HG03060 (cell line): ENCODE measurements at regions not wholly inside any gene's neighbourhood (a gene's known extent, or its start where the extent isn't known, plus 50 kb on each side); places are given as distances from the start of the nearest gene placed in this dataset.

Experiments used
- ATAC-seq: cut with Tn5 transposase; IDR thresholded peaks from one replicate; pipeline ENCODE4 v1.9.1; 2021; ENCODE audit warnings: low read depth, moderate number of reproducible peaks; ENCODE audit not compliant: unreplicated experiment

DNA sequence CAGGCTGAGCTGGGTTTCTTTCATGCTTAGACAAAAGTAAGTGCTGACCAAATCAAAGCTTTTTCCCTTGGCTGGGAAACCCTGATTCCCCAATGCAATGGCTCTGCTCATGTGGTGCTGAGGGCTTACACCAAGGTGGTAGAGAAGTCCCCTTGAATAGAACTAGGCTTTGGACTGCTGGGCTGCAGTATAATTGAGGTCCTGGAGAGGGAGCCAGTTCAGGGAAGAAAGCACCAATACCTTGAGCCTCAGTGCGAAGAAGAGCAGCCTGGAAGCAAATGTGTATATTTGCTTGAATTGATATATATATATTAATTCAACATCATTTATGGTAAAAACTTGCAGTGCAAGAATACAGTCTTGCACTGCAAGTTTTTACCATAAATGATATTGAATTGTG lies 391.1 kb downstream of the RPS24 start:
- no peak for ATAC-seq

DNA sequence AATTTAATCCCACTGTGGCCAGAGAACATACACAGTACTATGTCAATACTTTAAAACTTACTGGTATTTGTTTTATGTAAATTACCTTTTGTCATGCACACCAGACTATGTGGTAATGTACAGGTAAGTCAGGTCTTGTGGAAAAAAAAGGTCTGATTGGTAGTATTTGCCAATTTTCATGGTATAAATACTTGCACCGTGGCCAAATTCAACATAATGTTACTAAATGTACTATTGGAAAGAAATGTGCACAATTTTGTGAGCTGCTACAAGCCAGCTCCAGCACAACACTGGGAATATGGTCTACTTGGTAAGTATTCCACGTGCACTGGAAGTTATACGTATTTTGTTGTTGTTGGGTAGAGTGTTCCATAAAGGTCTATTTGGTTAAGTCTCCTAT lies 392.5 kb downstream of the RPS24 start:
- no peak for ATAC-seq

- ATAC-seq: no peak
Observed at GRCh38 chr10:78427497-78428031, 393.9 kb downstream of the RPS24 start.

GRCh38 chr10:78428579-78428978 lies 394.9 kb downstream of the RPS24 start:
- no peak for ATAC-seq

DNA sequence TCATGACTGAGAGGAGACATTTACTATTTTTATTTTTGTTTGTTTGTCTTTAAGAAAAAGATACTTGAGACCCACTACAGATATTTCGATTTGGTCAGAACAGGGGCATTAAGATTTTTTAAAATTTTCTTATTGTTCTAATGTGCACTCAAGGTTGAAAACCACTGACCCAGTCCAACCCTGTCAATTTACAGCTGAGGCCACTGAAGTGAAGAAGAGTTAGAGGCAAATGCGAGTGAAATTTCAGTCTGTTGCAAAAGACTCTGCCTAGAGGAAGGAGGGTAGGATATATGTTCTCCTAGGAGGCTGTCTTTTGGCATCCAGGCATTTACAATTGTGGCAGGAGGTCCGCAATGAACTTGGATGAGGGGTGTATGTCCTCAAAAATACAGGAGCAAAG lies 396.3 kb downstream of the RPS24 start:
- no peak for ATAC-seq

DNA sequence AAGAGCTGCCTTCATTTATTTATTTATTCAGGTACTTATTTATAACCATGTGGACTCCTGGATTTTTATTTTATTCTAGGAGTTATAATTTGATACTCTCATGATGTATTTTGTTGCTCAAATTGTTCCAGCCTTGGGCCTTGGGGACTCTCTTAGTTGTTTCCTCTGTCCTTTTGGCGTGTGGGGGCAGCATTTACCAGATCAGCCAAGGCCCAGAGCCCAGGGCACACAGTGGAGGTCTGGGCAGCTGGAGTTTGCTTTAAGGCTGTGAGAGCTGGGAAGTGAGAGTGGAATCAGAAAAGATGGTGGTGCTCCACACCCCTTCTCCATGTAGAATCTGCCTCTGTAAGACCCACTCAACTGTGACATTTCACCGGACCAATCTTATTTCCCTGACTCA lies 398.9 kb downstream of the RPS24 start:
- ATAC-seq: no peak

DNA sequence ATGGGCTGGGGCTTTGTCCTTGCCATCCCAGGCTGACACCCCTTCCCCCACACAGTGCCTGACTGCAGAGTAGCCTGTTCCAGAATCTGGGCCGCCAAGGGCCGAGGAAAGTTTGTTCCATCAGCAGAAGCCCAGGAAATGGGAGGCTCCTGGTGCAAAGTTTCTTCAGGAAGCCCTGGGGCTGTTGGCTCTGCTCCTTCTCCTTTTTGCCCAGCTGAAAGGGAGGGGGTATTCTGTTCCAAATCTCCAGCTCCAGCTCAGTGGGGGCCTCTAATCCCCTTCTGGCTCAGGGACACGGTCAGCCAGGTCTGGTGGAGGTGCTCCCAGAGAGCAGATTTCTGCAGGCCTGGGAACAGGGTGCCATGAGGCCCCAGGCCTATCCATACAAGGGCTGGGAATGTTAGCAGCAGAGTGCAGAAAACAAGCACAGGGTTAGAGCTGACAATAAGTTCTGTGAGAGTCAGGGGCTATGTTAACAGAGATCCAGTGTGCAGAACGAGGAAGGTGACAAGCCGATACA lies 399.5 kb downstream of the RPS24 start:
- ATAC-seq: no peak

DNA sequence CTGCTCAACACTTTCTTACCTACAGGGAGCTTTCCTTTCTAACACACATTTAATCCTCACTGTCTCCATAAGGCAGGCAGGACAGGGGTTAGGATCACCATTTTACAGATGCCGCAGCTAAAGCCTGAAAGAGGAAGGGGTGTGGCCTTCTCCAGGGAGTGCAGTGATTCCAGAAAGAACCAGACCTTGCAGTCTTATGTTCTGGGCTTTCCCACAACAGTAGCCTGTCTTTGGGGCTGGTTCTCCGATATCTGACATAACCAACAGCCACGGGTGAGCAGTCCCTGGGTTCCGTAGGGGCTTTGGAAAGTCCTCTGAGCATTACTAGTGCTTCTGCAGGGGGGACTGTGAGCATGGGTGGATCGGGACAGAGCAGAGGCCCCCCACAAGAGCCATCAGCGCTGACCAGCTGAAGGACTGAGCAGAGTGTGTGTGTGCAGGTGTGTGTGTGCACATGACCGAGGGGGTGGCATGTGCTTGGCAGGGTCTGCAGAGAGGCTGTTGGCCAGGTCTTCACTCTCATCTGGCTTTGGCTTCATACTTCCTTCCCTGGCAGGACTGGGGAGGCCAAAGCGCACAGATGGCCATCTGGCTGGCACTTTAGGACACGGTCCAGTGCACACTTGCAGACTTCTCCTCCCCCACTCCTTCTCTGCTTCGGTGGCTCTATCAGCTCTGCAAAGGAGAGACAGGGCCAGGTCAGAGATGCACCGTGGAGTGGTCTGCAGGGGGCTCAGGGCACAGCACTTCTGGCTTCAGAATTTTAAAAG lies 400.3 kb downstream of the RPS24 start:
- ATAC-seq: no peak

- ATAC-seq: no peak
Observed at GRCh38 chr10:78434886-78435285, 401.2 kb downstream of the RPS24 start.

DNA sequence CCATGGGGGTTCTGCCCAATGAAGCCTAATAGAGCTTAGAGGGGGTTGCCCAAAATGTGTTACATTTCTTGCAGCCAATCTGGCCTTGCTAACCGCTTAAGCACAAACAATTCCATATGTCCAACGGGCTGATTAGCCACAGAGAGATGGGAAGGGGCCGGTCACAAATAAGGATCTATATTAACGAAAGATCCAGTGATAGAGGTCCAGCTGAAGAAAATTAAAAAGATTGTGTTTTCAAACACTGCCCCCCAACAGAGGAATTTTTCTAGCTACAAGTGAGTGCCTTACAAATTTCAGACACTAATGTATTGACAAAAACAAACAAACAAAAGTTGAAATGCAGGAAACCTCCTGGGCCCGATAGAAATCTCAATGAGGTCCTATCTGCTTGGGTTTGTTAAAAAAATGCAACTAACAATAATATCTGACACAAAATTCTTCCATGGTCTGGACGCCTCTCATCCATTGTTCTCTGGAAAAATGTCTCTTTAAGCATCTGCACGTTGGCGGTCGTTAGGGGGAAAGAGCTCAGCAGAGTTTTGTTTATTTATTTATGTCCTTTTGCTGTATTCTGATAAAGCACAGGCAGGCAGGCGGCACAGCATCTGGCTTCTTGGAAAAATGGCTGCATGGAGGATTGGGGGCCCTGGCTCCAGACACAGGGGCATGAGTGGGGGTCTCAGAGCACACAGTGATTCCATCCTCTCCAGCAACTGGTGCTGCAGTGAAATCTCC lies 402.0 kb downstream of the RPS24 start:
- ATAC-seq: no peak

DNA sequence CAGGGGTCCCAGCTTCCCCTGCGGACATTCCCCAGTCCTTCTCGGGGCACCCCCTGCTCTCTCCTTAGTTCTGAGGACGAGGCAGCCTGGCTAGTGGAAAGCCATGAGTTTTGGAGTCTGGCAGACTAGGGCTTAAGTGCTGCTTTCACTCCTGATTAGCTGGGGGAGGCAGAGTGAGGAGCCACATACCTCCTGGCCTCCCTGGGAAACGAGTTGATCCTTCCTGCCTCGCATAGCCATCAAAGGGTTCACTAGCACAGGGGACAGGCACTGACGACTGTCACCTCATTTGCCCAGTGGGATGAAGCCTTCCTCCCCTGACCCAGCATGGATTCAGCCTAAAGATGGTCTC lies 402.5 kb downstream of the RPS24 start:
- no peak for ATAC-seq

- no peak for ATAC-seq
Observed at GRCh38 chr10:78436706-78437406, 403.2 kb downstream of the RPS24 start.

GRCh38 chr10:78437407-78437768 lies 403.7 kb downstream of the RPS24 start:
- ATAC-seq: no peak

DNA sequence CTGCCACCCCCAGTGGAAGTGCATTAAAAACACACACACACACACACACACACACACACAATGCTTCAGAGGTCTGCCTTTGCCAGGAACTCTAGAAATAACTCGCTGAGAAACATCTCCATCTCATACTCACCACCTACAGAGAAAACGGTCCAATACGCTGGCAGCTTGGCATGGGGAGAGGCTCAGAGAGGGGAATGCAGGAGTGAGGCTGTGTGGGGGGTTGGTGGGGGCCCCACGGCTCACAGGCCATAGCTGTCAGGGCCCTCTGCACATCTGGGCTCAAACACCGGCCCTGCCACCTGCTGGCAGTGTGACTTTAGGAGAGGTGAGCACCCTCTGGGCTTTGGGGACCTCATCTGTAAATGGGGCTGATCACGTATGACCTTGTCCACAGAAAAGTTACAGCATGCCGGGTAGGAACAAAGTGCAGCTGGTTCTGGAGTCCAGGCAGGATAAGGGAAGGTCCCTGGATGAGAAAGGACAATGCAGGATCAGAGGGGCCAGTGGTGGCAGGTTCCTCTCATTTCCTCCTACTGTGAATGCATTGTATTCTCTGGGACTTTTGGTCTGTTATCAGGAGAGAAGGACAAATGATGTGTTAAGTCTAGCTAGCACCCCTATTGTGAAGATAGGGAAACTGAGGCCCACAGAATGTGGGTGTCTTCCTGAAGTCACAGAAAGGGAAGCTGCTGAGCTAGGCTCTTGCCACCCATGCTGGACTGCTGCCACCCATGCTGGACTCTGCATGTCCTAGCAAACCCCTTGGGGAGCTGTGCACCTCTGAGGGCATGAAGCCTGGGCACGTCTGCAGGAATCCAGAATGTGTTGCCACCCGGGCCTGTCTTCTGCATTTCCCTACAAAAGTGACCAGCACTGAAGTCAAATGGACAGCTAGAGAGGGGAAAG lies 404.6 kb downstream of the RPS24 start:
- ATAC-seq: no peak

DNA sequence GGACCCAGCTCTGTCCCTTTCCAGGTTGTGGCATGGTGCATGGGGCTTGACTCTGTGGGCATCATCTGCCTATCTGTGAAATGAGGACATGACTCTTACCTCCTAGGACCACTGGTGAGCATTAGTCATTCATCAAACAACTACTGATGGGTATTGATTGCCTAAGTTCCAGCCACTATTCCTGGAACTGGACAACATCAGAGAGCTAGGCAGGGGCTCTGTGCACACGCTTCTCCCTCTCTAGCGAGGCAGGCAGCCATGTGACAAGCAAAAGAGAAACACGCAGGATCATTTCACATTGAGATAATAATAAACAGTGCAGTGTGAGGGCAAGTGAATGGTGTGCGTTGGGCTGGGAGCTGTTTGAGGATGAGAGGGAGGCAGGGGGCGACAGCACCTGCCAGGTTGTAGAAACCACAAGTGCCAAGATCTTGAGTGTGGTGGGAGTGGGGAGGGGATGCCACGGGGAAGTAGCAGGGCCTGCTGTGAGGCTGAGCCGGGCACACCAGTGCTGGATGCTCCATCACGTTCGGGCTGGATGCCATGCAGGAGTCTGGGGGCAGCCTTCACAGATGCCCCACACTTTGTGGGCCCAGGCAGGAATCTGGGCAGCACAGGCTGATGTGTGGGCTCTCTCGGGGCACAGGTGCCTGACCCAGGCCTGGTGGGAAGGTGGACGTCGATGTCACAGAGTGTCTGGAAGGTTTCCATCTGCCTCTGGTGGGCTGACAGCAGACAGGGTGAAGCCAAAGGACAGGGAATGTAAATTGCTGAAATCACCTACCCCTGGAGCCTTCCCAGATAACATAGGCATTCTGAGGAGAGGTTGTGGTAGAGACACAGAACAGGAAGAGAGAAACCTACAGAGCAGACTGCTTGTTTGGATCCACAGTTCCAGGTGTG lies 405.5 kb downstream of the RPS24 start:
- ATAC-seq: no peak

GRCh38 chr10:78441010-78441409 lies 407.3 kb downstream of the RPS24 start:
- no peak for ATAC-seq

- ATAC-seq: no peak
Observed at GRCh38 chr10:78441694-78442093, 408.0 kb downstream of the RPS24 start.

DNA sequence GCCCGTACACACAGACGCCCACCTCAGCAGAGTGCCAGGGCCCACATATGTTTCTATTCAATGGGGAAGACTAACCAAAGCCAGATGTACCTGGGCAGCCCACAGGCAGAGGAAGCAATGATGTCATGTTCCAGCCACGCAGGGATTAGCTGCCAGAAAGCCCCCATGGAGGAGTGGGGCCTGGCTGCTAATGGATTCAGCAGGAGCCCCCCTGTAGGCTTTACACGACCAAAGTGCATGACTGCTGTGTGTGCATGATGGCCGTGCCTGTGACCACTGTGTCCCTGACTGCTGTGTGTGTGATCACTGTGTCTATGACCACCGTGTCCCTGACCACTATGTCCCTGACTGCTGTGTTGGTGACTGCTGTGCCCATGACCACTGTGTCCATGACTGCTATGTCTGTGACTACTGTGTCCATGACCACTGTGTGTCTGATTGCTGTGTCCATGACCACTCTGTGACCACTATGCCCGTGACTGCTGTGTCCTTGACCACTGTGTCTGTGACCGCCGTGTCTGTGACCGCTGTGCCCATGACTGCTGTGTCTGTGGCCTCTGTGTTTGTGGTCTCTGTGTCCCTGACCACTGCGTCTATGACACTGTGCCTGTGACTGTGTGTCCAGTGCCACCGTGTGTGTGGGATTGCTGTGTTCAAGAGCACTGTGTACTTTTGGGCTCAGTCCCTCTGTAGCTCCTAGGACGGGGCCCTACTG lies 409.3 kb downstream of the RPS24 start:
- ATAC-seq: no peak
